Spleen (tissue), 7 donors: ENCODE measurements at regions not wholly inside any gene's neighbourhood (a gene's known extent, or its start where the extent isn't known, plus 50 kb on each side); places are given as distances from the start of the nearest gene placed in this dataset.

Experiments
- CTCF ChIP-seq, 11 experiments: fragments of 200-600 bp in 7 of 11; fragments of 450-650 bp in 4 of 11; sonication (generic) in 4 of 11; IDR thresholded peaks in 8 of 11; conservative IDR thresholded peaks in 3 of 11; 1 replicate in 7 of 11; 2 replicates in 4 of 11; pipeline versions ENCODE4 v1.4.0 to v1.8.0; 2016 to 2021; ENCODE audit warnings: antibody characterized with exemption in 11 of 11, inconsistent platforms in 4 of 11, mild to moderate bottlenecking in 1 of 11
- POLR2A ChIP-seq, 3 donors: fragments of 450-650 bp; IDR thresholded peaks; one replicate each; pipeline ENCODE4 v1.5.1; 2017; ENCODE audit warnings: antibody characterized with exemption in 3 of 3, mild to moderate bottlenecking in 1 of 3
- POLR2AphosphoS5 ChIP-seq, 3 donors: sonication (generic); formaldehyde crosslinking; IDR thresholded peaks; one replicate each; pipeline ENCODE4 v1.5.1; 2017; ENCODE audit warnings: antibody characterized with exemption in 3 of 3
- donor health status: DM: no; HTN: no; CAD: no; lungs with moderate emphysema.
- donor health status: DM: no; HTN: no; CAD: no.
- donor health status: DM: no; HTN: no; CAD: no.

GRCh38 chr22:27173530-27173929 is 516.1 kb downstream of the MIAT start:
- TF ChIP-seq CTCF (IDR thresholded peaks at IDR 0.05 in 8 of 11, conservative IDR thresholded peaks at IDR 0.05 in 3 of 11), result no peak
- no peak for TF ChIP-seq POLR2AphosphoS5 (IDR thresholded peaks at IDR 0.05)
- TF ChIP-seq POLR2A (IDR thresholded peaks at IDR 0.05), result no peak
